GM10266 (cell line): ENCODE measurements at regions not wholly inside any gene's neighbourhood (a gene's known extent, or its start where the extent isn't known, plus 50 kb on each side); places are given as distances from the start of the nearest gene placed in this dataset.

Source experiments
- DNase-seq: peaks from one replicate; pipeline ENCODE4 v3.0.0; 2012; ENCODE audit errors: extremely low spot score
- CTCF ChIP-seq: IDR thresholded peaks from 2 replicates; pipeline ENCODE4 v1.5.1; 2012; ENCODE audit warnings: mild to moderate bottlenecking, low read depth; ENCODE audit not compliant: control insufficient read depth, insufficient read depth; ENCODE audit errors: missing control alignments

GRCh38 chr10:62560201-62560819 lies 186.1 kb downstream of the ZNF365 start:
- no peak for DNase-seq
- TF ChIP-seq CTCF = no peak

GRCh38 chr10:62561151-62561550 lies 187.0 kb downstream of the ZNF365 start:
- no peak for DNase-seq
- no peak for TF ChIP-seq CTCF

- DNase-seq = no peak
These were observed 187.9 kb downstream of the ZNF365 start for GRCh38 chr10:62562101-62562500.

GRCh38 chr10:62562795-62563194 lies 188.6 kb downstream of the ZNF365 start:
- TF ChIP-seq CTCF = no peak
- DNase-seq = no peak

More at GRCh38 chr10:62562101-62562500, 187.9 kb downstream of the ZNF365 start:
- no peak for TF ChIP-seq CTCF

GRCh38 chr10:62573929-62574328 lies 199.8 kb downstream of the ZNF365 start:
- DNase-seq = no peak
- no peak for TF ChIP-seq CTCF

- no peak for TF ChIP-seq CTCF
- DNase-seq = no peak
These were observed 202.9 kb downstream of the ZNF365 start for GRCh38 chr10:62577076-62577475.

GRCh38 chr10:62577666-62578291 lies 203.6 kb downstream of the ZNF365 start:
- no peak for TF ChIP-seq CTCF
- no peak for DNase-seq
